HG02943 (cell line): ENCODE measurements at regions not wholly inside any gene's neighbourhood (a gene's known extent, or its start where the extent isn't known, plus 50 kb on each side); places are given as distances from the start of the nearest gene placed in this dataset.

Experiments
- ATAC-seq: cut with Tn5 transposase; IDR thresholded peaks from one replicate; pipeline ENCODE4 v1.9.1; 2021; ENCODE audit warnings: mild to moderate bottlenecking, low read depth, moderate library complexity; ENCODE audit not compliant: unreplicated experiment

GRCh38 chr12:3933819-3934192 lies 60.6 kb upstream of the PARP11 start:
- ATAC-seq: no peak

- no peak for ATAC-seq
Measured at GRCh38 chr12:3933074-3933818, 60.0 kb upstream of the PARP11 start.

- no peak for ATAC-seq
Measured at GRCh38 chr12:3931776-3932175, 58.6 kb upstream of the PARP11 start.

- ATAC-seq: no peak
Measured at GRCh38 chr12:3931206-3931605, 58.0 kb upstream of the PARP11 start.

GRCh38 chr12:3929875-3930615 lies 56.8 kb upstream of the PARP11 start:
- no peak for ATAC-seq

- no peak for ATAC-seq
Measured at GRCh38 chr12:3928538-3929184, 55.5 kb upstream of the PARP11 start.

GRCh38 chr12:3925621-3926020 lies 52.4 kb upstream of the PARP11 start:
- ATAC-seq: no peak

GRCh38 chr12:3924761-3925160 lies 51.6 kb upstream of the PARP11 start:
- no peak for ATAC-seq

GRCh38 chr12:3923021-3923420 lies 49.8 kb upstream of the PARP11 start:
- ATAC-seq: no peak
